ENCODE measurements at regions not wholly inside any gene's neighbourhood (a gene's known extent, or its start where the extent isn't known, plus 50 kb on each side); places are given as distances from the start of the nearest gene placed in this dataset.

GRCh38 chr10:126734015-126734414 lies 63.5 kb upstream of the C10orf90 start:
- dilution Hi-C loops (cut with MboI; ENCODE audit: extremely low pct_ligation_motif_present, low sequenced_read_pairs) = no loop called here
- no peaks in the 10 kb centered on the region for H3K9me1 ChIP-seq (replicated peaks; ENCODE audit: control insufficient read depth, extremely low read depth, insufficient read depth, low read length)
- H3K4me3 ChIP-seq (replicated peaks in 1 of 3; ENCODE audit: insufficient read depth in 1 of 3, low read depth in 1 of 3, low read length in 3 of 3) = no peak overlapping the region
- no peaks in the 10 kb centered on the region for H3K79me2 ChIP-seq (ENCODE audit: control insufficient read depth, insufficient read depth, low read length)
- TF ChIP-seq CTCF (IDR thresholded peaks at IDR 0.05; ENCODE audit: extremely low read depth in 1 of 2, insufficient read depth in 1 of 2, low read depth in 1 of 2, low read length in 2 of 2) (no peak), POLR2AphosphoS5 (IDR thresholded peaks at IDR 0.05; ENCODE audit: insufficient read depth, low read depth, low read length) (no peak), POLR2A (IDR thresholded peaks at IDR 0.05; ENCODE audit: low read depth, low read length) (no peak), MYC (IDR thresholded peaks at IDR 0.05; ENCODE audit: low read depth, low read length) (no peak), JUN (IDR thresholded peaks at IDR 0.05; ENCODE audit: borderline replicate concordance, insufficient read depth, insufficient read length, low read depth) (no peak), FOS (IDR thresholded peaks at IDR 0.05; ENCODE audit: borderline replicate concordance, insufficient read depth, low read length) (no peak), MAX (IDR thresholded peaks at IDR 0.05; ENCODE audit: insufficient read depth, insufficient read length) (no peak), GATA2 (IDR thresholded peaks at IDR 0.05; ENCODE audit: insufficient read depth, insufficient read length, low read depth, low read length) (no peak), EZH2 (IDR thresholded peaks at IDR 0.05; ENCODE audit: borderline replicate concordance, low read depth, low read length, severe bottlenecking) (no peak)
- no TSS peak for BruUV-seq (replicated peaks)
- H3K9ac ChIP-seq (replicated peaks; ENCODE audit: extremely low read depth, insufficient read depth, low read length) = no peak overlapping the region
- no peak for FAIRE-seq
- DNase-seq (ENCODE audit: low read depth, low spot score) = no peak
- H3K36me3 ChIP-seq (ENCODE audit: control insufficient read depth in 2 of 2, extremely low read depth in 1 of 2, insufficient read depth in 2 of 2, low read length in 2 of 2) = no peaks in the 10 kb centered on the region
- no peak overlapping the region for H2AFZ ChIP-seq (ENCODE audit: low read depth, low read length)
- intact Hi-C loops (cut with micrococcal nuclease) = no loop called here
- no peaks in the 10 kb centered on the region for H4K20me1 ChIP-seq (replicated peaks; ENCODE audit: control insufficient read depth, extremely low read depth, insufficient read depth, low read length)
- H3K27me3 ChIP-seq (ENCODE audit: control insufficient read depth in 2 of 2, insufficient read depth in 2 of 2, low read length in 2 of 2) = no peaks in the 10 kb centered on the region
- H3K9me3 ChIP-seq (replicated peaks; ENCODE audit: control insufficient read depth, insufficient read depth, low read length) = no peaks in the 10 kb centered on the region
- no peaks in the 10 kb centered on the region for H3K4me1 ChIP-seq (ENCODE audit: control insufficient read depth, extremely low read depth, insufficient read depth, low read length)
- ChIA-PET POLR2A (no interaction called here), CTCF (no interaction called here)
- H3K27ac ChIP-seq (ENCODE audit: insufficient read depth, low read depth, low read length) = no peak overlapping the region
- no peak overlapping the region for H3K4me2 ChIP-seq (ENCODE audit: insufficient read depth, low read length)

Data from endothelial cell of umbilical vein (primary cell).